ENCODE measurements at regions not wholly inside any gene's neighbourhood (a gene's known extent, or its start where the extent isn't known, plus 50 kb on each side); places are given as distances from the start of the nearest gene placed in this dataset.
A peak's percentile ranks its signal among the peaks of the same experiment; 100 is the strongest.

DNA sequence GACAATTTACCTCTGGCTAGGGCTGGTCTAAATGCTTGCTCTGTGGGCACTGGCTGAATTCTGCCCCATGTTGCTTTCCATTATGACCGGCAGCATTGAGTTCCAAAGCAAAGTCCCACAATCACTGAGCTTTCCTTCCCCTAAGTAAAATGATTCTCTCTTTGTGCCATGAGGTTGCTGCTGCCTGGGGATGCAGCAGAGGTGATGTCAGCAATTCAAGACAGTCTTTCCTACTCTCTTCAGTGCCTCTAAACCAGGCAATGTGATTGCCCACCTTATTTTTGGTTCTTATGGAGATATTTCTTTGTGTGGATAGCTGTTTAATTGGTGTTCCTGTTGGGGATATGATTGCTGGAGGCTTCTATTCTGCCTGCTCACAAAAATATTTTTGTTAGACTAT is 1043.9 kb upstream of the EPHA7 start:
- no peaks in the 10 kb centered on the region for H3K9me3 ChIP-seq (ENCODE audit: insufficient read depth, low read length)
- no peak overlapping the region for H2AFZ ChIP-seq (ENCODE audit: low read depth, low read length)

DNA sequence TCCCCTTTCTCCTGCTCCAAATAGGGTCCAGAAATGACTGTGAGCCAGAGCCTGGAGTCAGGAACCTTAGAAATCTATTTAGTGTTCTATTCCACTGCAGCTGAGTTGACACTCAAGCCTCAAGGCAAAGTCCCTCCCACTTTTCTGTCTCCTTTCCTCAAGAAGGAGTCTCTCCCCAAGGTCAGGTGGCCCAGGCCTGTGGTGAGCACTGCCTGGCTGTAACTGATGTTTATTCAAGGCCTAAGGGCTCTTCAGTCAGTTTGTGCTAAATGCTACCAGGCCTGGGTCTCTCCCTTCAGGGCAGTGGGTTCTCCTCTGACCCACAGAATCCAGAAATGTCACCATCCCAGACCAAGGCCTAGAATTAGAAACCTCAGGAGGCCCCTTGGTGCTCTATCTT is 1042.9 kb upstream of the EPHA7 start:
- no peak overlapping the region for H3K9ac ChIP-seq (ENCODE audit: low read length)
- no peaks in the 10 kb centered on the region for H3K79me2 ChIP-seq (ENCODE audit: low read length)
- H3K27me3 ChIP-seq (ENCODE audit: low read depth, low read length): no peaks in the 10 kb centered on the region
- no peak overlapping the region for H3K4me3 ChIP-seq (ENCODE audit: low read length)
- H3K4me2 ChIP-seq (ENCODE audit: low read length): no peak overlapping the region
- H2AFZ ChIP-seq (ENCODE audit: low read depth, low read length): no peak overlapping the region
- H3K36me3 ChIP-seq (replicated peaks; ENCODE audit: low read depth, low read length): no peaks in the 10 kb centered on the region
- H3K27ac ChIP-seq (ENCODE audit: low read length): no peak overlapping the region
- H3K9me3 ChIP-seq (ENCODE audit: insufficient read depth, low read length): no peaks in the 10 kb centered on the region
- no peaks in the 10 kb centered on the region for H4K20me1 ChIP-seq (ENCODE audit: insufficient read depth, low read length)
- no peaks in the 10 kb centered on the region for H3K4me1 ChIP-seq (ENCODE audit: low read length)
- TF ChIP-seq, protein P1, sequence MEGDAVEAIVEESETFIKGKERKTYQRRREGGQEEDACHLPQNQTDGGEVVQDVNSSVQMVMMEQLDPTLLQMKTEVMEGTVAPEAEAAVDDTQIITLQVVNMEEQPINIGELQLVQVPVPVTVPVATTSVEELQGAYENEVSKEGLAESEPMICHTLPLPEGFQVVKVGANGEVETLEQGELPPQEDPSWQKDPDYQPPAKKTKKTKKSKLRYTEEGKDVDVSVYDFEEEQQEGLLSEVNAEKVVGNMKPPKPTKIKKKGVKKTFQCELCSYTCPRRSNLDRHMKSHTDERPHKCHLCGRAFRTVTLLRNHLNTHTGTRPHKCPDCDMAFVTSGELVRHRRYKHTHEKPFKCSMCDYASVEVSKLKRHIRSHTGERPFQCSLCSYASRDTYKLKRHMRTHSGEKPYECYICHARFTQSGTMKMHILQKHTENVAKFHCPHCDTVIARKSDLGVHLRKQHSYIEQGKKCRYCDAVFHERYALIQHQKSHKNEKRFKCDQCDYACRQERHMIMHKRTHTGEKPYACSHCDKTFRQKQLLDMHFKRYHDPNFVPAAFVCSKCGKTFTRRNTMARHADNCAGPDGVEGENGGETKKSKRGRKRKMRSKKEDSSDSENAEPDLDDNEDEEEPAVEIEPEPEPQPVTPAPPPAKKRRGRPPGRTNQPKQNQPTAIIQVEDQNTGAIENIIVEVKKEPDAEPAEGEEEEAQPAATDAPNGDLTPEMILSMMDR (IDR thresholded peaks at IDR 0.05; ENCODE audit: low read depth, low read length): no peak
- no peak for TF ChIP-seq EZH2phosphoT487 (IDR thresholded peaks at IDR 0.05; ENCODE audit: low read depth)

More for the DNA sequence above, 1043.9 kb upstream of the EPHA7 start:
- Histone ChIP-seq H3K27ac (ENCODE audit: low read length) (no peak overlapping the region), H4K20me1 (ENCODE audit: insufficient read depth, low read length) (no peaks in the 10 kb centered on the region), H3K4me1 (ENCODE audit: low read length) (no peaks in the 10 kb centered on the region), H3K79me2 (ENCODE audit: low read length) (no peaks in the 10 kb centered on the region), H3K36me3 (replicated peaks; ENCODE audit: low read depth, low read length) (no peaks in the 10 kb centered on the region), H3K9ac (ENCODE audit: low read length) (no peak overlapping the region), H3K27me3 (ENCODE audit: low read depth, low read length) (no peaks in the 10 kb centered on the region), H3K4me2 (ENCODE audit: low read length) (no peak overlapping the region), H3K4me3 (ENCODE audit: low read length) (no peak overlapping the region)
- TF ChIP-seq, protein P1 (IDR thresholded peaks at IDR 0.05; ENCODE audit: low read depth, low read length): no peak
- no peak for TF ChIP-seq EZH2phosphoT487 (IDR thresholded peaks at IDR 0.05; ENCODE audit: low read depth)

DNA sequence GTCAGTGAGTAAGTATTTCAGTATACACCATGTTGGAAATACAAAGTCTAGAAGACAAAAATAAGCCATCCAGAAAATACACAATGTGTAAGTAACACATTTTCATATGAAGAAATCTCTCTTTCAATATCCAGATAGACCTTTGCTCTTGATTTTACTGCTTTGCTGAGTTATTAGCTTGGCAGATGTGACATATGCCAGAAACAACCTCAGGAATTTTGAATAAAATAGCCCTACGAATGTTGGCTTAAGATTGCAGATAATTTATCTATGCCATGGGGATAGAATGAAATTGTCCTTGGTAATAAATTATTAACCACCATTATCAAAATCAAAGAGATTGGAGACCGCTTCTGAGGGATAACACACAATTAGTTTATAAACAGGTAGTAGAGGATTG is 1036.9 kb upstream of the EPHA7 start:
- Histone ChIP-seq H3K27ac (ENCODE audit: low read length) (no peak overlapping the region), H3K79me2 (ENCODE audit: low read length) (no peaks in the 10 kb centered on the region), H3K9me3 (ENCODE audit: insufficient read depth, low read length) (no peaks in the 10 kb centered on the region), H3K36me3 (replicated peaks; ENCODE audit: low read depth, low read length) (no peaks in the 10 kb centered on the region), H3K27me3 (ENCODE audit: low read depth, low read length) (no peaks in the 10 kb centered on the region), H3K9ac (ENCODE audit: low read length) (no peak overlapping the region), H3K4me1 (ENCODE audit: low read length) (no peaks in the 10 kb centered on the region), H4K20me1 (ENCODE audit: insufficient read depth, low read length) (no peaks in the 10 kb centered on the region), H3K4me3 (ENCODE audit: low read length) (no peak overlapping the region), H2AFZ (ENCODE audit: low read depth, low read length) (no peak overlapping the region), H3K4me2 (ENCODE audit: low read length) (no peak overlapping the region)
- TF ChIP-seq EZH2phosphoT487 (IDR thresholded peaks at IDR 0.05; ENCODE audit: low read depth): no peak
- TF ChIP-seq, protein P1 (IDR thresholded peaks at IDR 0.05; ENCODE audit: low read depth, low read length): no peak

DNA sequence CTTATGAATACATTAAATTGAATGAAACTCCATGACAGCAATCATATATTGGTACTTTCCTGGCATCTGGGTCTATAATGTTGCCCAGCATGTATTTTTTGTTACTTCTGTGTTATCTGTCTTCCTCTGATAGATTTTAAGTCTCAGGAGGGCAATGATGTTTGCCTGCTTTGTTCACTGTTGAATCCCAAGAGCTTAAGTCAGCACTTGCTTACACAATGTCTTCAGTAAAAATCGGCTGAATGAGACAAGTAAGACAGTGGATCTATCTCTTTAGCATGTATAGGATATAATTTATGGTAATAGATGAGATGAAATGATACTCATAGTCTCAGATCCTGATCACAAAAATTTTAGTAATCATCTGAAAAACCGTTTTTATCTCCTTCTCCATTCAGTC is 1034.9 kb upstream of the EPHA7 start:
- H3K4me2 ChIP-seq (ENCODE audit: low read length): no peak overlapping the region
- no peaks in the 10 kb centered on the region for H3K36me3 ChIP-seq (replicated peaks; ENCODE audit: low read depth, low read length)
- no peak overlapping the region for H3K27ac ChIP-seq (ENCODE audit: low read length)
- no peaks in the 10 kb centered on the region for H3K9me3 ChIP-seq (ENCODE audit: insufficient read depth, low read length)
- H3K9ac ChIP-seq (ENCODE audit: low read length): no peak overlapping the region
- H2AFZ ChIP-seq (ENCODE audit: low read depth, low read length): 0 out of 2 replicates have a peak overlapping the region, but pooled peaks have one; percentile 54
- H3K79me2 ChIP-seq (ENCODE audit: low read length): no peaks in the 10 kb centered on the region
- TF ChIP-seq, protein P1 (IDR thresholded peaks at IDR 0.05; ENCODE audit: low read depth, low read length): no peak
- no peak for TF ChIP-seq EZH2phosphoT487 (IDR thresholded peaks at IDR 0.05; ENCODE audit: low read depth)
- H3K27me3 ChIP-seq (ENCODE audit: low read depth, low read length): no peaks in the 10 kb centered on the region
- H4K20me1 ChIP-seq (ENCODE audit: insufficient read depth, low read length): no peaks in the 10 kb centered on the region
- peaks cover 8% of the 10 kb centered on the region for H3K4me1 ChIP-seq (ENCODE audit: low read length)
- no peak overlapping the region for H3K4me3 ChIP-seq (ENCODE audit: low read length)

Measured in OCI-LY3 (cell line).